ENCODE measurements at regions not wholly inside any gene's neighbourhood (a gene's known extent, or its start where the extent isn't known, plus 50 kb on each side); places are given as distances from the start of the nearest gene placed in this dataset.

GRCh38 chr9:81242866-81243265, 446.5 kb downstream of the TLE1 start:
- DNase-seq, result no peak

GRCh38 chr9:81239388-81239787, 450.0 kb downstream of the TLE1 start:
- DNase-seq, result no peak

GRCh38 chr9:81237565-81238231, 451.6 kb downstream of the TLE1 start:
- no peak for DNase-seq

- DNase-seq, result no peak
Observed at GRCh38 chr9:81234924-81235610, 454.3 kb downstream of the TLE1 start.

- no peak for DNase-seq
Observed at GRCh38 chr9:81231011-81231410, 458.3 kb downstream of the TLE1 start.

- no peak for DNase-seq
Observed at GRCh38 chr9:81227507-81228245, 461.7 kb downstream of the TLE1 start.

GRCh38 chr9:81225596-81225995, 463.8 kb downstream of the TLE1 start:
- no peak for DNase-seq

- no peak for DNase-seq
Observed at GRCh38 chr9:81224166-81225081, 464.9 kb downstream of the TLE1 start.

- no peak for DNase-seq
Observed at GRCh38 chr9:81214975-81215374, 474.4 kb downstream of the TLE1 start.

GRCh38 chr9:81213456-81213855, 475.9 kb downstream of the TLE1 start:
- no peak for DNase-seq

- no peak for DNase-seq
Observed at GRCh38 chr9:81211741-81212140, 477.6 kb downstream of the TLE1 start.

GRCh38 chr9:81207651-81208050, 481.7 kb downstream of the TLE1 start:
- DNase-seq, result no peak

GRCh38 chr9:81202292-81202691, 487.1 kb downstream of the TLE1 start:
- DNase-seq, result no peak

GRCh38 chr9:81195206-81195605, 494.1 kb downstream of the TLE1 start:
- DNase-seq, result no peak

GRCh38 chr9:81193362-81194339, 495.7 kb downstream of the TLE1 start:
- no peak for DNase-seq

- DNase-seq, result no peak
Observed at GRCh38 chr9:81191222-81191621, 498.1 kb downstream of the TLE1 start.

- no peak for DNase-seq
Observed at GRCh38 chr9:81190659-81191058, 498.7 kb downstream of the TLE1 start.

- no peak for DNase-seq
Observed at GRCh38 chr9:81183761-81184160, 505.6 kb downstream of the TLE1 start.

GRCh38 chr9:81182431-81182830, 506.9 kb downstream of the TLE1 start:
- no peak for DNase-seq

- DNase-seq, result no peak
Observed at GRCh38 chr9:81174023-81174422, 515.3 kb downstream of the TLE1 start.

GRCh38 chr9:81171689-81172088, 517.7 kb downstream of the TLE1 start:
- no peak for DNase-seq

GRCh38 chr9:81162361-81162760, 527.0 kb downstream of the TLE1 start:
- DNase-seq, result no peak

Data from activated T-cell treated with anti-CD3 and anti-CD28 coated beads, Interleukin-2, amount 50 U/mL, for 1 hour (primary cell).